NCI-H128 (cell line): ENCODE measurements at regions not wholly inside any gene's neighbourhood (a gene's known extent, or its start where the extent isn't known, plus 50 kb on each side); places are given as distances from the start of the nearest gene placed in this dataset.

Experiments used
- DNase-seq: peaks from one replicate; lab custom pipeline; 2025; ENCODE audit not compliant: unreplicated experiment; lab: John Stamatoyannopoulos, UW

DNA sequence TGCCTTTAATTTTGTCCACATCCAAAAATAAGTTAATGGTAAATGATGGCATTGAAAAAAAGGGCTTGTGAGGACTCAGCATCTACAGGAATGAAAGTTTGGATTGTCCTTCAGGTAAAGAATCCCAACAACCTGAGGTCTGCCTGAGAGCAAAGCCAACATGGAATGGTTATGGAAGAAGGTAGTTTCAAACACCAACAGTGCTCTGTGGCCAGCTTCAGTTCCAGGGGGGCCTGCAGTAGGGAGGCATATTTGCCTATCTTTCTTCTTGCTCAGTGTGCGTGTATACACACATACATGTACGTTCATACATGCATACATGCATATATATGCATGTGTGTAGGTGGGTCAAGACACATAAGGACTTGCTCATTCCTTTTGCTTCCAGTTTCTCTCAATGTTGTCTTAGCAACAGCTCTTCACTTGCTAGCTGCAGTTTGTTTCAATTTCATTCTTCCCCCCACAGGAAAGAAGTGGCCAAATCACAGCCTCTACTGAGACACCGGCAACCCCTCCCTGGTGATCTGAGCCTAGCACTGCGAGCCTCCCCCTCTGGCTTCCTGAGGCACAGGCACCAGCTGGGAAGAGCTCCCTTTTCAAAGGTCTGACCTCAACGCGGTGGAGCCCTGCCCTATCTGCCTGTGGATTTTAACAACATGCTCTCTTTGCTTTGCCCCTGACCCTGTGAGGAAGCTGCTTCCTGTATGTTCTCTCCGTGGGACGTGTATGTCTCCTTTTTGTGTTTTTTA is 146.2 kb downstream of the KLF13 start:
- no peak for DNase-seq

DNA sequence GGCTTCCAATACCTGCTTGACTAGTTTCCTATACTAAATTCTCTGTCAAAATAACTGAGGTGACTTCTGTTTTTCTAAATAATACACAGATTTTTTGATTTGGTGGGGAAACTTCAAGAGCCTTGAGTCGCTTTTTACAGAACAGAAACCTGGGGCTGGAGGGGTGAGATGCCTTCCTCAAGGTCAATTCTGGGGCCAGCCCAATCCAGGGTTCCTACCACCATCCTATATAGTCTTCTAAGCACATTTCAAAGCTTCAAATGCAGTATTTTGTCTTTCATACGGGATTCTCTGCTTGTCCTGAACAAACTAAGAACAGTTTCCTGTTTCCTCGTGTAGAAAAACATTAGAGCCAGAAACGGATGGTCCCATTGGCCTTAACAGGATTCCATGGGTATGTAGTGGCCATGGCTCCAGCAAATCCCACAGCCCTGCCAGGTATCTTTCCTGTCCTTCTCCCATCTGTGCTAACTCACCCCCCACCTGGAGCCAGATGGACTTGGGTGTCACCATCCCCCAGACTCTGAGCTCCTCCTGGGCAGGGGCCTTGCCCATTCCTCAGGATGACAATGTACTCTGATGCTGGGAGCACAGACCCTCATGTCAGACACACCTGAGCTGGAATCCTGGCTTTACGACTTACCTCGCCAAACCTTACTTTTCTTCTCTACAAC is 146.9 kb downstream of the KLF13 start:
- DNase-seq = no peak

DNA sequence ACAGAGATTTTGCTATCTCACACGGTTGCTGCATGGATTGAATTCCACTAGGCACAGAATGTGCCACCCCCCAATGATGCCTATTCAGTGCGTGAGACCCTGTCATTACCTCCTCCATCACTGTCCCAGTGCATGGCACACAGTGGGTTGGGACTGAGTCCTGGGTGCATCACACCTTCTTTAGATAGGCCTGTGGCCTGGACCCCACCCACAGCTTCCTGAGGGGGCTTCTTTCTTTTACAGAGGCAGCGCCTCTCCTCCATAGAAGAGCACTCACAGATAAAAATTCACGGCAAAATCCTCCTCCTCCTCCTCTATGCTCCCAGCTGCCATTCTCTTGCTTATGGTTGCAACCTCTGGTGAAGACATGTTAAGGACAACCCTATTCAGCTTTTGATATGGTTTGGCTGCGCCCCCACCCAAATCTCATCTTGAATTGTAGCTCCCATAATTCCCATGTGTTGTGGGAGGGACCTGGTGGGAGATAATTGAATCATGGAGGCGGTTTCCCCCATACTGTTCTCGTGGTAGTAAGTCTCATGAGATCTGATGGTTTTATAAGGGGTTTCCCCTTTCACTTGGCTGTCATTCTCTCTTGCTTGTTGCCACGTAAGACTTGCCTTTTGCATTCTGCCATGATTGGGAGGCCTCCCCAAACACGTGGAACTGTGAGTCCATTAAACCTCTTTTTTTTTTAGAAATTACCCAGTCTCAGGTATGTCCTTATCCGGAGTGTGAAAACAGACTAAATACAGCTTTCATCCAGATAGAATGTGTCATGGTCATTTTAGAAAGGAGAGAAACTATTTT is 147.6 kb downstream of the KLF13 start:
- DNase-seq = no peak

DNA sequence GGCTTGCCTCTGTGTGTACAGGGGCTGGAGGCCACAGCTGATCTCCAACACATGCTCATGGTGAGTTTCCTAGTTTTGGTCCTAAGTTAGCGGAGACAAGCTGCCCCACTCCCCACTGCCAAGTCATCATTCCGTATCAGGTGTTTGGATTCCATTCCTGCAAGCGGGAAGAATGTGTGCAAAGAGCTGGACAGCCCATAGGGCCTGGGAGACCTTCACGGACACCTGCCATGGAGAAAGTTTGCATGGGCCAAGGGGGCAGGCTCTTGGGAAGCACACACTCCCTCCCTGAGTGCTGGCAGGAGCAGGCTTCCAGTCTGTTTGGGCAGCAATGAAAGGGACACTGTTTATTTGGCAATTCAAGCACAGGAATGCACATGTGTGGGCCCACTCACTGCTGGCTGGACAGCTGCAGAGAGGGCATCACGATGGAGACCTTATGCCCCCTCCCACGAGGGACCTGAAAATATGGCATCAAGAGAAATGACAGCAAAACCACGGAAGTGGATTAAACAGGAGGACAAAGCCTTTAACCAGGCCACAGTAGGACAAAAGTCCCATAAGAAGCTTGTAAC is 149.7 kb downstream of the KLF13 start:
- no peak for DNase-seq

DNA sequence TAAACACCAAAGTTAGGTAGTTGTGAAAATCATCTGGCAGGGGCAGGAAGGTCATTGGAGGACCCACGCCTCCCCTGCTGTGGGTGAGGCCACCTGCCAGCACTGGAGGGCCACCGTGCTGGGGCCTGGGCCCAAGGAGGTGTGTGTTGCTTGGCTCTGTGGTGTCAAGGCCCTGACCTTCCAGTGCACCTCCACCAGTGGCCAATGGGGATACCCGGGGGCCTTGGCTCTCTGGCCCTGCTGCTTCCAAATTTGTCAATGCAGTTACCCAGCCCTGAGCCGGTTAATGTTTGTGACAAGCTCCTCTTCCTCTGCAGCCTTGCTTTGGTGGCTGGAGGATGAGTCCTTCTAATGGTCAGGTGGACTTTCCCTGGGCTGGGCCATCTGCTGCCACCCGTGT is 150.2 kb downstream of the KLF13 start:
- no peak for DNase-seq

DNA sequence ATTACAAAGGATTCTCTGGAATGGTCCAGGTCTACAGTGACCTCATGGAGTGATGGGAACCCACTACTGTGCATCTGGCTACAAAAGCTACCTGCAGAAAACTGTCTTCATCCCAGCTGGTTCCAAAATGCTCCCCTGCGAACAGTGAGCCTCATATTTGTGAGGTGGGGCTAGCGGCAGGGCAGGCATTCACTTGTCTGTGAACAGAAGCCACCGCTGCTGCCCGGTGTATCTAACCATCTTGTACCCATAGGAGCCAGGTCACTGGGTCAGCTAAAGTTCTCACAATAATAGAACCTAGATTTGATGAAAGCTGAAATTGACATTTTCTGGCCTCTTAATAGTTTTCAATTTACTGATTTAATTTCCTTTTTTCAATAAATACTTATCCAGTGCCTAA is 150.7 kb downstream of the KLF13 start:
- no peak for DNase-seq

DNA sequence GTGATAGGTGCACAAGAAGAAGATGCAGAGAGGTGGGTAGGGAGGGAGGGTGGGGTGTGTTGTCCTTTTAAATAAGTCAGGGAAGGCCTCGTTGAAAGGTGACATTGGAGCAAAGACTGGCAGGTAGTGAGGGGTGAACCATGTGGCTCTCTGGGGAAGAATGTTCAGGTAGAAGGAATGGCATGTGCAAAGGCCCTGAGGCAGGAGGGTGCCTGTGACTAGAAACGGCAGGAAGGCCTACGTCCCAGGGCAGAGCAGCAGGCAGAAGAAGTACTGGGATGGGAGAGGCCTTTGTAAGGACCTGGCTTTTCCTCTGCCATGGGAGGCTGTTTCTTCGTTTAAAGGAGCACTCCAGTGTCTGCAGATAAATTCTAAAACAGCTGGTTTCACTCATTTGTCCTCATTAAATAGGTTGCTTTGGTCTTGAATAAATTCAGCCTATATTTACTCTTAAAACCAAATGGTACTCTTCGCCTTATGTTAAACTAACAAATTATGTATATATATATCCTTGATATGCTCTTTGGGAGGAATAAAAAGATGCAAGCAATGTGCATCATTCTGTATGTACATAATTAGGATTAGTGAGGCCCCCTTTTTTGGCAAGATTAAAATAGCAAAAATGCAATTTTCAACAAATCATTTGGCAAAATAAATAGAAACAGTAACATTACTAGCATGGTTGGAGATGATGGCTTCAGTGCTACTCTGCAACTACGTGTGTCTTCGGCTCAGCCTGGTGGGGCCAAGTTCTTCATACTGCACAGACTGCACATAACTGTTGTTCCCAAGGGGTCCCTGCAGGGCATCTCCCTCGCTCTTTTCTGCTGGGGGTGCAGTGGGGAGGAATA is 151.4 kb downstream of the KLF13 start:
- DNase-seq = no peak

DNA sequence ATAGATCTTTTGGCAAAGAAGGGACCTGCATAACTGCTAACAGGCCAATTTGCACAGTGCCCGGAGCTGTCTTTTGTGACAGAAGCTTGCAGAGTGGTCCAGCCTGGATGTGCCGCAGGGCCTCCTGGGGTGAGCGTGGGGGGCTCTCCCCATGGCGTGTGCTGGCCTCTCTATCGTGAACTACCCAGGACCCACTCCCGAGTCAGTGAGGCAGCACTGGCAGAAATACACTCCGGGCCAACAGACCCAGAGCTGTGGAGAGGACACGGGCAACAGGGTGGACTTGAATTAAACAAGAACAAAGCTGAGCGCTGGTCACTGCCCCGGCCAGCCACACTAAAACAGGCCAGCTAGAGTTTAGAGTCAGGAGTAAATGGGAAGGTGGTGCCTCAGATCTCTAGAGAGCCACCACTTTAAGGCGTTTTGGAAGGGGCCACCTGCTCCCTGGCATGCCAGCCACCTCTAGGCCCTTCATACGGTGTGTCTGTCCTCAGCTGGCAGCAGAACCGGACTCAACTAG is 152.1 kb downstream of the KLF13 start:
- DNase-seq = no peak

DNA sequence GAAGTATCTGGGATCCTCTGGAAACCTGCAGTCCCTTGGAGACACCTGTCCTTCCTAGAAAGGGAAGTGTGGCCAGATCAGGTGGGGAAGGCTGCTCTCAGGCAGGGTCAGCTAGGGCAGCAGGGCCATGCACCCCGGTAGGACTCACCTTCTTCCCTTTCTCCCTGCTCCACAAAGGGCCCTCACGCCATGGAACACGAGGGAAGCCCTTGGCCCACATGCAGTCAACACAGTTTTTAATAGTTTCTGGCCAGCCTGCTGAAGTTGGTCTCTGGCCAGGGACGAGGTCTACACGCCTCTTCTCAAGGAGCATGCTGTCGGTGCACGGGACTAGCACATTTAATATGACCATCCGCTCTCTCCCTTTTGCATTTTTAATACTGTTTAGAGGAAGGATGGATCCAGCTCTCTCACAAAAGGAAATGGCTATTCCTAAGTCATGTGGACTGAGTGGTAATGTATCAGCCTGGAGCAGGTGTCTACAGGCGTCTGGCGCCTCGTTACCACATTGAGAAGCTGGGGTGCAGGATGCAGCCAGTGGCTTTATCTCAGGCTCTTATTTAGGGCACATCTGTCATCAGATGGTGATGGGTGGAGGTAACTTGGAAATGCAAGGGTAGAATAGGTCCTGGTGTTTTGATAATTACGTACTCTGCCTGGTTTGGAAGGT is 153.9 kb downstream of the KLF13 start:
- no peak for DNase-seq

DNA sequence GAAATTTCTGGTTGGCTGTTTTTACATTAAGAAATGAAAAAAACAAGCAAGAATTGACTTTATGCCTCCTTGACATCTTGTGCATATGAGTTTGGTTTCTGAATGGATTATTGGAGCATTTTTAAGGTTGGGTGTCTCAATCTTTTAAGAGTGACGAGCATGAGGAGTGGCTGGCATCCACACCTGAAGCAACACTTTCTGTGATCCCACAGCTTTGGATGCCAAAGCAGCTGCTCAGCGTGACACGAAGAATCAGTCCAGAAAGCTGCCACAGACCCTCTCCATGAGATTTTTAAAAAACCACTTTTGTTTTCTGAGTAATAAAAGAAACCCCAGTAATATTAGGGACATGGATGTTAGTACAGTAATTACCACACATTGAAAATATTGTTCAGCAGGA is 154.5 kb downstream of the KLF13 start:
- DNase-seq = no peak

DNA sequence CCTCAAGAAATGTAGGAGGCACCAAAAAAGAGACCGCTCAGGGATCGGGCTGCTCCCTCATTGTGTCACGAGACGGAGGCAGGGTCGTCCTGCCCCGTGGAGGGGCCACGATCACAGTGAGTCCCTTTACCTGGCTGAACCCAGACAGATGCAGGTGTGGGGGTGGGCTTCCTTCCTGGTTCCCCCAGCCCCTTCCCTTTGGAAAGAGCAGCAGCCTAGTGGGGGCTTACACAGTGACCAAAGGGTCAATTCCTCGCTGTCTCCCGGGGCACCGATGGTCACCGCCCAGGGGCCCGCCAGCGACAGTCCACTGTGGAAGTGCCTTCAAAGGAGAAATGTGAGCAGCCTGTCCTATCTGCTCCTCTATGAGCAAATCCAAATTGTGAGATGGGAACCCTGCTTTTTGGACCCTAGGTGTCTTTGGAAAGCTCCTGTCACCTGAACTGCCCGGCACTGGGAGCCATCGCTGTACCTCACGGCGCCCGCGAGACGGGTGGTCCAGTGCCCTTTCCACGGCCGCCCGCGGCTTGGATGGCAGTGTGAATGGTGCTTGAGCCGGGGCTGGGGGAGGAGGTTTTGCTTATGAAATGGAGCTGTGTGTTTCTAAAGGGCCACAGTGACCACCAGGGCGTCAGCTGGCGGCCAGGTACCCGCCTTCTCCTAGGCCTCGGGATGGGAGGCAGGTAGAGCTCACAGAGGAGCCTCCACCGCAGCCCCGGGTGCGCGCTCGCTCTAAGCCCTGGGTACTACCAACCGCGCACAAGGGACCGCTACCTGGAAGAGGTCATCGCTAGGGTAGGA is 155.7 kb downstream of the KLF13 start:
- DNase-seq = no peak

DNA sequence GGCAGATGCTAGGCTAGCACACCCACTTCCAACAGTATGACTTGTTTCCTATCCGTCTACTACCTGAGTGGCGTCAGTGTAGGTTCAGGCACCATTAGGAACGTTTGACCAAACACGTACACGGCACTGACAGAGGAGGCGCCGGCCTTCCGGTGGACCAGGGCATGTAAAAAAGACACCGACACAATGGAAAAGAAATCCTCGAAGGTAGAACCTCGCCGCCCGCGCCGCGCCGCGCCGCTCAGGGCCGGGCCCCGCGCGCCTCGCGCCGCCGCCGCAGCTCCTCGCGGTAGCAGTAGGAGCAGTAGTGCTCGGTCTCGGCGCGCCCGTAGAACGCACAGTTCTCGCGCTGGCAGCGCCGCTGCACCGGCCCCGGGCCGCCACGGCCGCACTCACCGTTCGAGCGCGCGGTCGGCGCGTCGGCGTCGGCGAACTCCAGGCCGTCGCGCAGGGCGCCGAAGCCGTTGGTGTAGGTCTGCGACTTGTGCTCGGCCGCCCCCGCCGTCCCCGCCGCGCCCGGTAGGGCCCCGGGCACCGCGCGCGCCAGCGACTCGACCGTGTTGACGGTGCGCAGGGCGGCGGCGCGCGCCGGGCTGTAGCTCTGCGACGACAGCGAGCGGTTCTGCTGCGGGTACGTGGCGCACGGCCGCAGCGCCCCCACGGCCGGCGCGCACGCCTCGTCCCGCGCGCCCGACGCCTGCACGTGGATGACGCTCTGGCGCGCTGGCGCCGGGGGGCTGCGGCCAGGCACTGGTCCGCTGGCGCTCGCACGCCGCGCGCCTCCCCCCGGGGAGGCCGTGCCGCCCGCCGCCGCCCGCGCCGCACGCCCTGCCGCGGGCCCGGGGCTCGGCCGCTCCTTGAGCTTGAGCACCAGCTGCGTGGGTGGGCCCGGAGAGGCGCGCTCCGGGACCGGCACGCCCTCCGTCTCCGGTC is 156.7 kb downstream of the KLF13 start:
- DNase-seq = no peak

DNA sequence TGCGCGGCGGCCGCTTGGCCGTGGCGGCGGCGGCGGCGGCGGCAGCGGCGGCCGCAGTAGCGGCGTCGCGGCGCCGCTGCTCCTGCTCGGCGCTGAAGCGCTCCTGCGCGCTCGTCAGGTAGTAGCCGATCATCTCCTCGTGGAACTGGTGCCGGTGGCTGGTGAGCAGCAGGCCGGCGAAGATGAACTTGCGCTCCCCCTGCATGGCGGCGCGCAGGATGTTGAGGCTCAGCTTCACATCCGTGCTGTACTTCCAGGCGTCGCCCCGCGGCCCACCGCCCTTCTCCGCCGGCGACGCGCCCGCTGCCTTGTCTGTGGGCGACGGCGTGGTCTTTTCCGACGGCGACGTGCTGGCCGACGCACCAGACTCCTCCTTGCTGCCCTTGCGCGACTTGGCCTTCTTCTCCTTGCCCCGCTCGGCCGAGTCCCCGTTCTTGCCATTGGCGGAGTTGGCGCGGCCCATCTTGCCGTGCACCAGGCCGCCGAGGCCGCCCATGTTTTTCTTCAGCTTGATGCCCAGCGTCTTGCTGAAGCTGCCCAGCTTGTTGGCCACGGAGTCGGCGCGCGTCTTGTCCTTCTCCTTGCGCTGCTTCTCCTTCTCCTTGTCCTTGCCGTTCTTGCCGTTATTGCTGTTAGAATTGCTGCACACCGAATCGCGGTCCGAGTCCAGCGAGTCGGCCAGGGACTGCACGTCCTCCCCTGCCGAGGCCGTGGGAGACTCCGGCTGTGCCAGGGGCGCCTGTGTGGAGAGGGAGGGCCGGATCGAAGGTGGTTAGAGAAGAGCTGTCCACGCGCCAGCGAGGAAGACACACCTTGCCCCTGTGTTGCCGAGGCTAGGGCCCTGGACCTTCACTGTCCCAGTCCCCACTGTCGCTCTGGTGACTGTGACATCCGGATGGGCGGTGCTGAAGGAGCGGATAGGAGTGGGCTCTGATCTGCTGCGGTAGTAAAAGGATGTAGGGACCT is 157.6 kb downstream of the KLF13 start:
- no peak for DNase-seq

DNA sequence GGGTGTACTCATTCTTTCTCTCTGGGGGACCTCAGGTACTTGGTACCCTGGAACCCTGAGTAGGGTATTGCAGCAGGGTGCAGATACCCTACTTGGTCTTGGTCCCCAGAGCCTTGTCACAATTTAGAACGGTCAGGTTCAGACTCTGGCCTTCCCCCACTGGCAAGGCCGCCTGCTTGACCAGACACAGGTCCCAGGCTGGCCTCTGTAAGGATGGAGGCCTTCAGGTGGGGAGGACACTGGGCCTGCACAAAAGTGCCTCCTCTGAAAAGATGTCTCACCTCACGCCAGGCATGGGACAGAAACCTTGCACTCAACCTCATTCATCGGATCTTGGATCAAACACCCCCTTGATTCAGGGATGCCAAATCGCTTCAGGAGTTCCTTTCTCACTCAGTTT is 158.4 kb downstream of the KLF13 start:
- no peak for DNase-seq

DNA sequence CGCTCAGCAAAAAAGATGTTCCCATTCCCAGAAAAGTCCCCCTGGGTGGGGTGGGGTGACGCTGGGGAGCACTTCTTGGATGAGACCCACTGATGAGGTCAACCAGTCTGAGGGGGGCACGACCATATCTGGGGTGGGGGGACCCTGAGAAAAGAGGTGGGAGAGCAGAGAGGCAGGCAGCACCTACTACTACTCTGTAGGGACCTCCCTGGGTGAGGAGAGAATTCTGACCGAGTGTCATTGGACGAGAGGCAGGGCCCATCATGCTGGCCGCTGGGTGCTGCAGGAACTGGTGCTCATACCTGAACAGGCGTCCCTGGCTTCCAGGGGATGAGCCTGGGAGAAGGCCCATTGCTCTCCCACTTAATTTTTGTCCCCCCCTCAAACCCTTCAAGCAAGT is 158.8 kb downstream of the KLF13 start:
- DNase-seq = no peak

DNA sequence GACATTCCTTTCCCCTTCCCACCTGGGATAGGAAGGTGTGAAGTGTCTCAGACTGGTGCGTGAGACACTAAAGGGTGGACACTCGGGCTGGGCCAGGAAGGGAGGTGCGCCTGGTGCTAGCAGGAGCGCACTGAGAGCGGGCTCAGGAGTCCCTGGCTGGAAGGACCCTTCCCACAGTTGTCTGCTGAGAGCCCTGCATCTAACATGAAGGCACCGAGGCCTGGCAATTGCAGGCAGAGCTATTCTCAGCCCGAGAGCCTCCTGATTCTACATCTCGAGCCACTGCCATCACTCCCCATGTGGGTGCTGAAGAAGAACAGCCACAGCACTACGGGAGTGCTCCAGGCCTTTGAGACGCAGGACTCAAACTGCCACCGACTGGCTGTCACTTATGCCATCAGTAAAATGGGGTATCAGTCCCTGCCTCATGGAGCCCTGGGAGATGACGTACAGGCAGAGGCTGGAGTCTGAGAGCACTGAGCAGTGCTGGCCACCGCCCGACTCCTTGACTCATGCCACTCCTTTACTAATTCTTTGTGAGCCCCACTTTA is 159.4 kb downstream of the KLF13 start:
- no peak for DNase-seq

DNA sequence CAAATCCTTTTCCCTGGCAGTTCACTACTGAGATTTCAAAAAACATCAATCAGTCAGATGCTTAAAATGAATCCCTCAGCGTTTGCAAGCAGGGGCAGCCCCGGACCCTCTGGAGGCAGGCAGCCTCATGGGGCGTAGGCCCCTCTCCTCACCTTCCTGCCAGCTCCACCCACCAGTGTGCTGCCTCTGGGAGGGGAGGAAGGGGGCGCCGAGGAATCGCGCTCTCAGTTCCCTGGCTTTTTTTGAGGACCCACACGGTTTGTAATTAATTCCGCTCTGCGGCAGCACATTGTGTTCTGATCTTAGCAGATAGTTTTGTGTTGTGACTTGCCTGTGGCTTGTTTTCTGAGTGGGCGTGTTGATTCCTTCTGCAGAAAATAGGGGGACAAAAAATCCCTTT is 159.9 kb downstream of the KLF13 start:
- DNase-seq = no peak
